Right lobe of liver (tissue), 4 donors: ENCODE measurements at regions not wholly inside any gene's neighbourhood (a gene's known extent, or its start where the extent isn't known, plus 50 kb on each side); places are given as distances from the start of the nearest gene placed in this dataset.

Experiments
- POLR2A ChIP-seq: fragments of 450-650 bp; IDR thresholded peaks from one replicate; pipeline ENCODE4 v1.6.1; 2017; ENCODE audit warnings: antibody characterized with exemption, mild to moderate bottlenecking
- TF ChIP-seq, protein P1 (sequence below), 4 donors: fragments of 200-600 bp in 3 of 4; fragments of 450-650 bp in 1 of 4; IDR thresholded peaks; one replicate each; pipeline versions ENCODE4 v1.5.1 to v1.8.0; 2016 to 2022; ENCODE audit warnings: antibody characterized with exemption in 4 of 4, mild to moderate bottlenecking in 2 of 4
- donor health status: DM: no; HTN: no; CAD: no.
- donor health status: DM: no; HTN: no; CAD: no.
- donor health status: DM: no; HTN: yes; CAD: no.

- TF ChIP-seq, protein P1, sequence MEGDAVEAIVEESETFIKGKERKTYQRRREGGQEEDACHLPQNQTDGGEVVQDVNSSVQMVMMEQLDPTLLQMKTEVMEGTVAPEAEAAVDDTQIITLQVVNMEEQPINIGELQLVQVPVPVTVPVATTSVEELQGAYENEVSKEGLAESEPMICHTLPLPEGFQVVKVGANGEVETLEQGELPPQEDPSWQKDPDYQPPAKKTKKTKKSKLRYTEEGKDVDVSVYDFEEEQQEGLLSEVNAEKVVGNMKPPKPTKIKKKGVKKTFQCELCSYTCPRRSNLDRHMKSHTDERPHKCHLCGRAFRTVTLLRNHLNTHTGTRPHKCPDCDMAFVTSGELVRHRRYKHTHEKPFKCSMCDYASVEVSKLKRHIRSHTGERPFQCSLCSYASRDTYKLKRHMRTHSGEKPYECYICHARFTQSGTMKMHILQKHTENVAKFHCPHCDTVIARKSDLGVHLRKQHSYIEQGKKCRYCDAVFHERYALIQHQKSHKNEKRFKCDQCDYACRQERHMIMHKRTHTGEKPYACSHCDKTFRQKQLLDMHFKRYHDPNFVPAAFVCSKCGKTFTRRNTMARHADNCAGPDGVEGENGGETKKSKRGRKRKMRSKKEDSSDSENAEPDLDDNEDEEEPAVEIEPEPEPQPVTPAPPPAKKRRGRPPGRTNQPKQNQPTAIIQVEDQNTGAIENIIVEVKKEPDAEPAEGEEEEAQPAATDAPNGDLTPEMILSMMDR (IDR thresholded peaks at IDR 0.05) = no peak
- no peak for TF ChIP-seq POLR2A
These were observed 88.2 kb upstream of the POMGNT2 start for GRCh38 chr3:43194069-43194468.
